Neural cell (in vitro differentiated cells): ENCODE measurements at regions not wholly inside any gene's neighbourhood (a gene's known extent, or its start where the extent isn't known, plus 50 kb on each side); places are given as distances from the start of the nearest gene placed in this dataset.

Experiments used
- H2AFZ ChIP-seq: fragments of 200-600, 300-800 bp; sonication (generic), shearing (Covaris generic); 2 replicates; pipeline ENCODE4 v1.6.0; 2014; ENCODE audit warnings: low read depth, mild to moderate bottlenecking, antibody characterized with exemption, low read length, moderate library complexity
- H3F3A ChIP-seq: fragments of 200-600 bp; shearing (Covaris generic); 2 replicates; pipeline ENCODE4 v1.6.1; 2016; ENCODE audit warnings: mild to moderate bottlenecking, moderate library complexity, mixed read lengths, antibody characterized with exemption, low read length; ENCODE audit not compliant: insufficient read depth, poor library complexity, severe bottlenecking
- H3K27ac ChIP-seq: fragments of 200-600, 300-800 bp; sonication (generic), shearing (Covaris generic); 2 replicates; pipeline ENCODE4 v1.5.1; 2014; ENCODE audit warnings: mild to moderate bottlenecking, low read length, moderate library complexity
- H3K27me3 ChIP-seq: fragments of 300-800, 200-600 bp; sonication (generic), shearing (Covaris generic); 2 replicates; pipeline ENCODE4 v1.6.0; 2014; ENCODE audit warnings: mild to moderate bottlenecking, low read depth, low read length, moderate library complexity; ENCODE audit not compliant: insufficient read depth
- H3K36me3 ChIP-seq: fragments of 300-800, 200-600 bp; sonication (generic), shearing (Covaris generic); 2 replicates; pipeline ENCODE4 v1.5.1; 2014; ENCODE audit warnings: mild to moderate bottlenecking, antibody characterized with exemption, low read length, moderate library complexity; ENCODE audit not compliant: insufficient read depth
- H3K4me2 ChIP-seq: fragments of 300-800, 200-600 bp; sonication (generic), shearing (Covaris generic); 2 replicates; pipeline ENCODE4 v1.6.0; 2014; ENCODE audit warnings: mild to moderate bottlenecking, low read length
- H3K4me3 ChIP-seq: fragments of 300-800, 200-600 bp; sonication (generic), shearing (Covaris generic); 2 replicates; pipeline ENCODE4 v1.5.1; 2014; ENCODE audit warnings: mild to moderate bottlenecking, low read length, moderate library complexity
- H3K79me2 ChIP-seq: fragments of 200-600 bp; shearing (Covaris generic); replicated peaks from 2 replicates; pipeline ENCODE4 v1.6.0; 2014; ENCODE audit warnings: mild to moderate bottlenecking, low read length, moderate library complexity; ENCODE audit not compliant: insufficient read depth
- H3K9ac ChIP-seq: fragments of 300-800, 200-600 bp; sonication (generic), shearing (Covaris generic); 2 replicates; pipeline ENCODE4 v1.6.1; 2016; ENCODE audit warnings: mild to moderate bottlenecking, low read length, mixed read lengths
- H3K9me2 ChIP-seq: fragments of 200-600 bp; shearing (Covaris generic); 2 replicates; pipeline ENCODE4 v1.6.1; 2016; ENCODE audit warnings: mild to moderate bottlenecking, low read length, mixed read lengths; ENCODE audit not compliant: insufficient read depth
- H3K9me3 ChIP-seq: fragments of 200-600, 300-800 bp; sonication (generic), shearing (Covaris generic); 2 replicates; pipeline ENCODE4 v1.6.1; 2016; ENCODE audit warnings: mild to moderate bottlenecking, mixed run types, low read length, moderate library complexity, mixed read lengths
- H4K20me1 ChIP-seq: fragments of 200-600 bp; shearing (Covaris generic); 2 replicates; pipeline ENCODE4 v1.6.1; 2016; ENCODE audit warnings: mild to moderate bottlenecking, mixed run types; ENCODE audit not compliant: insufficient read depth
- CTCF ChIP-seq: fragments of 450-650 bp; IDR thresholded peaks from 2 replicates; pipeline ENCODE4 v1.5.1; 2014; ENCODE audit warnings: antibody characterized with exemption, mild to moderate bottlenecking, moderate library complexity; ENCODE audit not compliant: poor library complexity, severe bottlenecking
- EP300 ChIP-seq: fragments of 450-650 bp; conservative IDR thresholded peaks from 2 replicates; pipeline ENCODE4 v1.6.1; 2014; ENCODE audit warnings: antibody characterized with exemption, mild to moderate bottlenecking, moderate library complexity; ENCODE audit not compliant: poor library complexity, severe bottlenecking
- EZH2 ChIP-seq: fragments of 200-600, 300-800 bp; shearing (Covaris generic), sonication (generic); IDR thresholded peaks from 2 replicates; pipeline ENCODE4 v1.6.1; 2014; ENCODE audit warnings: antibody characterized with exemption, low read length, borderline replicate concordance, mild to moderate bottlenecking; ENCODE audit not compliant: insufficient read depth, poor library complexity, severe bottlenecking
- MXI1 ChIP-seq: fragments of 450-650 bp; conservative IDR thresholded peaks from 2 replicates; pipeline ENCODE4 v1.6.1; 2014; ENCODE audit warnings: antibody characterized with exemption, mild to moderate bottlenecking; ENCODE audit not compliant: poor library complexity, severe bottlenecking
- POLR2AphosphoS5 ChIP-seq: IDR thresholded peaks from 2 replicates; pipeline ENCODE4 v1.6.1; 2012
- RAD21 ChIP-seq: fragments of 450-650 bp; conservative IDR thresholded peaks from 2 replicates; pipeline ENCODE4 v1.6.1; 2014; ENCODE audit warnings: antibody characterized with exemption, mild to moderate bottlenecking, moderate library complexity
- REST ChIP-seq: IDR thresholded peaks from 2 replicates; pipeline ENCODE4 v1.6.1; 2012; ENCODE audit warnings: borderline replicate concordance
- SMC3 ChIP-seq: fragments of 450-650 bp; conservative IDR thresholded peaks from 2 replicates; pipeline ENCODE4 v1.6.1; 2014; ENCODE audit warnings: antibody characterized with exemption, mild to moderate bottlenecking, moderate library complexity; ENCODE audit not compliant: poor library complexity
- TAF1 ChIP-seq: IDR thresholded peaks from 2 replicates; pipeline ENCODE4 v1.6.1; 2012; ENCODE audit warnings: low read depth

DNA sequence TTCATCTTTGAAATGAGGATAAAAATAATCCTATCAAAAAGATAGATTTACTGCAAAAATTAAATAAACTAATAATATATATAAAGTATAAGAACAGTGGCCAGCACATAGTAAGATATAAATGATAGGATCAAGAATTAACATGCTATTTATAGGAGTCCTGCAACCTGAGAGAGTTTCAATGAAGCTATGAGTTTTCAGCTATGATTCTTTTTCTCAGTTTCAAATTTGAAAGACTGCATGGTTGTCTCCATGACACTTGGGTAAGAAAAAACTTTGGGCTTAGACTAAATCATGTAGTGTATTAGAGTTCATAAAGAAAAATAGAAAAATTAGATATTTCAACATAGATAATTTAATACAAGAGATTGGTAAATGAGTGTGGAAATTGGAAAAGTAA, 817.8 kb upstream of the KIF2B start:
- Histone ChIP-seq H2AFZ (no peak overlapping the region), H4K20me1 (no peaks in the 10 kb centered on the region), H3K9me2 (no peaks in the 10 kb centered on the region), H3K27ac (no peak overlapping the region), H3K4me2 (no peak overlapping the region), H3K36me3 (no peaks in the 10 kb centered on the region), H3K9ac (no peak overlapping the region), H3K4me3 (no peak overlapping the region), H3K79me2 (no peaks in the 10 kb centered on the region), H3K9me3 (no peaks in the 10 kb centered on the region), H3K27me3 (no peaks in the 10 kb centered on the region), H3F3A (no peaks in the 10 kb centered on the region)
- TF ChIP-seq EZH2 (no peak), EP300 (no peak), CTCF (no peak), REST (no peak), SMC3 (no peak), TAF1 (no peak), POLR2AphosphoS5 (no peak)

DNA sequence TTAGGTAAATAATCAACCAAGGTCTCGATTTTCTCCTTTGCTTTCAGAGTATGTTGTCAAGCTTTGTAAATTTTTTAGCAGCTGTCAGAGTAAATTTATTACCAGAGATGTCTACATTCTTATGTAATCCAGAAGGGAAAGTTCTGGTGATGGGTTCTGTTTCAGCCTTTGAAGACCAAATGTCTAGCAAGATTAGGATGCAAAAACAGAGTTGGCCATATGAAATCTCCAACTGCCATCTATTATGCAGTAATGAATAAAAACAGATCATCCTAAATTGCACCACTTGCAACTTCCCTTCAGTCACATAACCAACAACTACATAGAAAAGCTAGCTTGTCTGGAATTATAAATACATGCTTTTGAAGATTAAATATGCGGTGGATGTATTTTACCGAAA, 826.8 kb upstream of the KIF2B start:
- Histone ChIP-seq H2AFZ (no peak overlapping the region), H3K79me2 (no peaks in the 10 kb centered on the region), H3K9me3 (no peaks in the 10 kb centered on the region), H3F3A (no peaks in the 10 kb centered on the region), H3K27me3 (no peaks in the 10 kb centered on the region), H3K9me2 (no peaks in the 10 kb centered on the region), H3K4me2 (no peak overlapping the region), H4K20me1 (no peaks in the 10 kb centered on the region), H3K4me3 (no peak overlapping the region), H3K36me3 (no peaks in the 10 kb centered on the region), H3K27ac (no peak overlapping the region), H3K9ac (no peak overlapping the region)
- no peak for TF ChIP-seq POLR2AphosphoS5
- TF ChIP-seq EP300 = no peak
- no peak for TF ChIP-seq EZH2
- TF ChIP-seq CTCF = no peak
- TF ChIP-seq RAD21 = no peak
- TF ChIP-seq REST = no peak
- TF ChIP-seq MXI1 = no peak
- TF ChIP-seq SMC3 = no peak
- no peak for TF ChIP-seq TAF1
